ENCODE measurements at regions not wholly inside any gene's neighbourhood (a gene's known extent, or its start where the extent isn't known, plus 50 kb on each side); places are given as distances from the start of the nearest gene placed in this dataset.

DNA sequence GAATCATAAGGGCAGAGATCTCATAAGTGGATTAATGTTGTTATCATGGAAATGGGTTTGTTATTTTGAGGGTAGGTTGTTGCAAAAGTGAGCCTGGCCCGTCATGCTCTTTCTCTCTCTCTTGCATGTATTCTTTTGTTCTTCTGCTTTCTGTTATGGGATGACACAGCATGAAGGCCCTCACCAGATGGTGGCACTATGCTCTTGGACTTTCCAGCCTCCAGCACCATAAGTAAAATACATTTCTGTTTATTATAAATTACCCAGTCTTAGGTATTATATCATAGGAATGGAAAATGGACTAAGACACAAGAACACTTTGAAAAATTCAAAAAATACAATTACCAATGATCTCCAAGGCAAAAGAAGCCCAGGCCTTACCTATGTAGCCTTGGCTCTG, 676.1 kb downstream of the PTPRU start:
- TF ChIP-seq POLR2AphosphoS5 (IDR thresholded peaks at IDR 0.05; ENCODE audit: low read depth, low read length) (no peak), TAF1 (IDR thresholded peaks at IDR 0.05; ENCODE audit: borderline replicate concordance, low read depth, low read length) (no peak), POLR2A (IDR thresholded peaks at IDR 0.05; ENCODE audit: low read depth, low read length) (no peak)
- FAIRE-seq (no peak), DNase-seq (ENCODE audit: insufficient read length) (no peak)

DNA sequence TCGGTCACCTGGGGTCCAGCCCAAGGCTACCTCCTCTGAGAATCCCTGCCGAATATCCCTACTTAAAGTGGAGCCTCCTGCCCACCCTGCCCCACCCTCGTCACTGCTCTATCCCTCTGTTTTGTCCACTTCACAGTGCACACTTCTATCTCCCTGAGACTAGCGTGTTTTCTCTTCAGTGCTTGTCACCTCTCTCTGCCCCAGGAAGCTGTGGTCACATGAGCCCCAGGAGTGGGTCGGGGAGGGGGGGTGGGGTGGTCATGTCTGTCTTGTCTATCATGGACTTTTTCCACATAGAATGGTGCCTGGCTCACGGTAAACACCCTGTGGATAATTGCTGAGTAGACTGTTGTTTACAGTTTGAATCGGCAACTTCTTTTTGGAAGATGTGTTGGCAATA, 673.6 kb downstream of the PTPRU start:
- no peak for DNase-seq (ENCODE audit: insufficient read length)
- TF ChIP-seq TAF1 (IDR thresholded peaks at IDR 0.05; ENCODE audit: borderline replicate concordance, low read depth, low read length) (no peak), POLR2A (IDR thresholded peaks at IDR 0.05; ENCODE audit: low read depth, low read length) (no peak), POLR2AphosphoS5 (IDR thresholded peaks at IDR 0.05; ENCODE audit: low read depth, low read length) (no peak)
- no peak for FAIRE-seq

DNA sequence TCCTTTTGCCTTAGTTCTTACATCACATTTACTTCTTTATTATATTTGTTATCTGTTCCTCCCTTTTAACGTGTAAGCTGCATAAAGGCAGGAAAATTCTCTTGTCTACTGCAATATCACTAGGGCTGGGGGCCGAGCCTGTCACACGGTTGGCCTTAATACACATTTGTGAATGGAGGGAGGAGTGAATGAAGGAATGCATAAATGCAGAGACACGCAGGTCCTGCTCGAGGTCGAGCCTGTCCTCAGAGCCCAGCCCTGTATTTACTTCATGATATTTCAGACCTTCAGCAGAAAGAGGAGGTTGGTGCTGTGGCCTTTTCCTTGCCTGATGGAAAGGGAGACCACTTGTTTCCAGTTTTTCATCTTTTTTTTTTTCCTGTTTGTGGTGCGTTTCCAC, 671.3 kb downstream of the PTPRU start:
- TF ChIP-seq TAF1 (IDR thresholded peaks at IDR 0.05; ENCODE audit: borderline replicate concordance, low read depth, low read length): no peak
- TF ChIP-seq POLR2AphosphoS5 (IDR thresholded peaks at IDR 0.05; ENCODE audit: low read depth, low read length): no peak
- no peak for TF ChIP-seq POLR2A (IDR thresholded peaks at IDR 0.05; ENCODE audit: low read depth, low read length)
- DNase-seq (ENCODE audit: insufficient read length): no peak
- no peak for FAIRE-seq

DNA sequence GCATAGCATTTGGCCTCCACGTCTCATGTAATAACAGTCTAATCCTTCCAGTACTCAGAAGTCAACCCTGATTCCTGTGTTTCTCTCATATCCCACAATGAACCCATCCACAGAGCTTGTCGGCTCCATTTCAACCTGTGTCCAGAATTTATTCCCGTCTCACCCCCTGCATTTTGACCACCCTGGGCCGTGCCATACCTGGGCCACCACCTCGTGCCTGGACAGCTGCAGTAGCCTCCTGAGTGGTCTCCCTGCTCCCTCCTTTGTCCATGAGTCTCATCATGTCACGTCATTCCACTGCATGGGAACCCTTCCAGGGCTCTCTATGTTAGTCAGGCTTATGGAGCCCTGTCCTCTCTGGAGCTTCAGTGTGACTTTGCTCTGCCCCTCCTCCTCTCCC, 670.6 kb downstream of the PTPRU start:
- FAIRE-seq: no peak
- TF ChIP-seq POLR2A (IDR thresholded peaks at IDR 0.05; ENCODE audit: low read depth, low read length): no peak
- TF ChIP-seq TAF1 (IDR thresholded peaks at IDR 0.05; ENCODE audit: borderline replicate concordance, low read depth, low read length): no peak
- TF ChIP-seq POLR2AphosphoS5 (IDR thresholded peaks at IDR 0.05; ENCODE audit: low read depth, low read length): no peak

DNA sequence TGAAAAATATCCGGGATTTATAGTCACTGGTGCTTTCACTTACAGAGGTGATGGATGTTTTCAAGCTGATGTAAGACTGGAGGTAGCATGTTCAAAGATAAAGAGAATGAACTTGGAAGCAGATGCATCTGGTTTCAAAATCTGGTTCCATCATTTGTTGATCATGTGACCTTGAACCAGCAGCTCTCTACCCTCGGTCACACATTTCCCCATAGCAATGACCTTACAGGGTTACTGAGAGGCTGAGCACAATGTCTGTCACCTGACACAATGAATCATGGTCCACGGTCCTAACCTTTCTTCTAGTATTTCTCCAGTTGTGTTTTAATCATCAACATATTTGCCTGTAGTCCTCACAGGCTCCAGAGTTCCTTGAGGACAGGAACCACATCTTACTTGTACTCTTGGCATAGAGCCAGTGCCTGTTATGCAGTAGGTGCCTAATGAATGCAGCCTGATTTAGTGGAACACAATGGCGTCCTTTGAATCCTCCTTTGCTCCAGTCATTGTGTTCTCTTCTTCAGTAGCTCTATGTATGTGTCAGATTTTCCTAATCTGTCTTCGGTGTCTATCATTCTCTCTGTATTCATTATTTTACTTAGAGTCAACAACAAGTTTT, 667.3 kb downstream of the PTPRU start:
- FAIRE-seq (no peak), DNase-seq (ENCODE audit: insufficient read length) (no peak)
- no peak for TF ChIP-seq TAF1 (IDR thresholded peaks at IDR 0.05; ENCODE audit: borderline replicate concordance, low read depth, low read length)
- TF ChIP-seq POLR2A (IDR thresholded peaks at IDR 0.05; ENCODE audit: low read depth, low read length): no peak
- TF ChIP-seq POLR2AphosphoS5 (IDR thresholded peaks at IDR 0.05; ENCODE audit: low read depth, low read length): no peak

More for the DNA sequence above, 670.6 kb downstream of the PTPRU start:
- no peak for DNase-seq (ENCODE audit: insufficient read length)

DNA sequence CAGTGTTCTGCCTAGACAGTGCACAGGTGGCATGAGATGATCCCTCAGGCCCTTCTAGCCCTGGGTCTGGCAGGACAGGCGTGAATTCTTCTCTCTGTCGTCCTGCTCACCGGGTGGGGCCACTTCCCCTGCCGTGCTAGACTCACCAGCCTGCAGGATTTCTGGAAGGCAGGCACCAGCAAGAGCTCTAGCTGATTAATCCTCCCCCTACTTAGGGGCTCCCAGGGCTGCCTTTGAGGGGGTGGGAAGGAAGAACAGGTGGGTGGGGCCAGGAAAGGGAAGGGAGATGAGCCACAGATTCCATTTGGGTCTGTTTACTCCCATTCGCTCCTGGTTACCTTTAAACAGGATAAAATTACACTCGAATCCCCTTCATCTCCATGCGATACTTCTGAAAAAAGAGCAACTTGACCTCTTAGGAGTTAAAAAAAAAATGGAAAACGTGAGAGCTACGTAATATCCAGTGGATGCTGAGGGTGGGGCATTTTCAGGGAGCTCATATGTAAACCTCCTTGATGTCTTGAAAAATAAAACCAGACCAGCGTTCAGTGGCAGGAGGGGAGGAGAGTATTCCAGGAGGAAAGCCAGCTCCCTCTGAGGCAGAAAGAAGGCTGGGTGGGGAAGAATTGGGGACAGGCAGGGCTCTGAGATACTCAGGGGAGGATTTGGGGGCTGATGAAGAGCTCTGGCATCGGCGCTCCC, 665.5 kb downstream of the PTPRU start:
- no peak for FAIRE-seq
- DNase-seq (ENCODE audit: insufficient read length): no peak
- TF ChIP-seq POLR2AphosphoS5 (IDR thresholded peaks at IDR 0.05; ENCODE audit: low read depth, low read length): no peak
- no peak for TF ChIP-seq POLR2A (IDR thresholded peaks at IDR 0.05; ENCODE audit: low read depth, low read length)
- no peak for TF ChIP-seq TAF1 (IDR thresholded peaks at IDR 0.05; ENCODE audit: borderline replicate concordance, low read depth, low read length)

DNA sequence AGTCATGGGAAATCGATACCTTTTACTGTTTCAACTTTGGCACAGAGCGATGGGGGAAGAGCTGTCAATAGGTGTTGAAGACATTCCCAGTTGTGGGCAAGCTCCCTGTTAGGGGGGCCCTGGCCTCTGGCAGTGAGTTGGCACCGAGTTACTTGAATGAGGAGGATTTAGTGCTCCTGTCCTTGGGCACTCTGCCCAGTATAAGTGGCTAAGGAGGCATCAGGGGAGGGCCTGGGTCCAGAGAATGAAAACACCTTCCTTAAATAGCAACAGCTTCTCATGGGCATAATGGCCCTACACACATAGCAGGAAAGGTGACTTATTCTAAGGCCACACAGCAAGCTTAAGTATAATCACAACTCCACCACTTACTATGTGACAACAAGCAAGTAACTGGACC, 664.4 kb downstream of the PTPRU start:
- DNase-seq (ENCODE audit: insufficient read length): no peak
- TF ChIP-seq TAF1 (IDR thresholded peaks at IDR 0.05; ENCODE audit: borderline replicate concordance, low read depth, low read length) (no peak), POLR2AphosphoS5 (IDR thresholded peaks at IDR 0.05; ENCODE audit: low read depth, low read length) (no peak), POLR2A (IDR thresholded peaks at IDR 0.05; ENCODE audit: low read depth, low read length) (no peak)
- no peak for FAIRE-seq

DNA sequence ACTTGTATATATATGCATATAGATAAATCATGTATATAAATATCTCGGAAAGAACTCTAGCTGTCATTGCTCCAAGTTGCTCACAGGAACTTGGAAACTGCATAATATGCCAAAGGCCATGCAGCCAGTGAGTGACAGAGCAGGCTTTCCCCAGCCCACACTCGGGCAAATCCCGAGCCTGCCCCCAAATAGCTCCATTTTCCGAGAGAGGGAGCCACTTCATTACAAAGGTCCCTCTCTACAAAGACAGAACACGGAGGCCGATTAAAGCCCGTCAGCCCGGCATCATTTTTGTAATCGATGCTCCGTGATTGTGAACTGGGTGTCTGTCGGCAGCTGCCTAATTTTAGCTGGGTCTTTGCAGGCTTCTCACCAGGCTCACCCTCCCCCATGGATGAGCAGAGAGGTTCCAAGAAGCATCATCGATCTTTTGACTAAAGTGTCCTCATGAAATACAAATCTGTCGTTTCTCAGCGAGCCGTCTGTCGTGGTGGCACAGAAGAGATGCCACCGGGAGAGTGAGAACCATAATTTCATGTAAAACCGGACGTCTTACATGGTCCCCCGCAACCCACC, 663.9 kb downstream of the PTPRU start:
- DNase-seq (ENCODE audit: insufficient read length) (no peak), FAIRE-seq (no peak)
- no peak for TF ChIP-seq TAF1 (IDR thresholded peaks at IDR 0.05; ENCODE audit: borderline replicate concordance, low read depth, low read length)
- no peak for TF ChIP-seq POLR2A (IDR thresholded peaks at IDR 0.05; ENCODE audit: low read depth, low read length)

DNA sequence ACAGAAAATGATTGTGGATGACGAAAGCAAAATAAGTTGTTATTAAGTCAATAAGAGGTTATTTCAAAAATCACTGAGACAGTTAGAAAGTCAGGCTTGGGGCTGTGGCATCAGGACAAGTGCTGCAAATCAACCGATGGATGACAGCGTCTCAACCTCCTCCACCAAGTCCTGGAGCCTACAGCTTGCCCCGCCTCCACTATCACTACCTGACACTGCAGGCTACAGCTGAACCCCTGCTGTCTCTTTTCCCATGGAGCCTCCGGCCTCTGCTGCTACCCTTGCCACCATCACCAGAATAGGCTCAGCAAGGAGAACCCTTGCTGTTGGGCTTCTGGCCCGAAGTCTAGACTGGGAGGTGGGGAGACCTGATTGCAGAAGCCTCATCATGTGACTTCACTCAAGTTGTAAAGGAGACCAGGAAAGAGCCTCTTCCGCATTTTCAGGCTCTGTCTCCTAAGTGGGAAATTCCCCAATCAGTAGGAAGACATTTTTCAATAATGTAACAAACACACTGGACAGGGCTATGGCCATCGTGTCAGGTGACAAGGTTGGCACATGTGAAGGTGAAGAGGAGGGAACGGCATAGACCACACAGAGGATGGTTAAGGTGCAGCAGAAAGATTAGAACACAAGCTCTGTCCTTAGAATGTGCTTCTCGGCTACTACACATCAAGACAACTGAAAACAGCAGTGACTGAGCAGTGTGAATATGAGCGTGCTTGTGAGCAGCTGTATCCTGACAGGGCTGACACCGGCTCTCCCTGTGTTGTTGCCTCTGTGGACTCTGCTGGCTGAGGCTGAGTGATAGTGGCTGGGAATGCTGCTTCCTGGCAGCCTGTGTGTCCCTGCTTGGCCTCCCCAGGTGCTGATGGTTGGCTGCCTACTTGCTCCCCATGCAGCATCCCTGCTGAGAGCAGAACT, 660.7 kb downstream of the PTPRU start:
- TF ChIP-seq POLR2AphosphoS5 (IDR thresholded peaks at IDR 0.05; ENCODE audit: low read depth, low read length) (no peak), POLR2A (IDR thresholded peaks at IDR 0.05; ENCODE audit: low read depth, low read length) (no peak), TAF1 (IDR thresholded peaks at IDR 0.05; ENCODE audit: borderline replicate concordance, low read depth, low read length) (no peak)
- FAIRE-seq (no peak), DNase-seq (ENCODE audit: insufficient read length) (no peak)

DNA sequence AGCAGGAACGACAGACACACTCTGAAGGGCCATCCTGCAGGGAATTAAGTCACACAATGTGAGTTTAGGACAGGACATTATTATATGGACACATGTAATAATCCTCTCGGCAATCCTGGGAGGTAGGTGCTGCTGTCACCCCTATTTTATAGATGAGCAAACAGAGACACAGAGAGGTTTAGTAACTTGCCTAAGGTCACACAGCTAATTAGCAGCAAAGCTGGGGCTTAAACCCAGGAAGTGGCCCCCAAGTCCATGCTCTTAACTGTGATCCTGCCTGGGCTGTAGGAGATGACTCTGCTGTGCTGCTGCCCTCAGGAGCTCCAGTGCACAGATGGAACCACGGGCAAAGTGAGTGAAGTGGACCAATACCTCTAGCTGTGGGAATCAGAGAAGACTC, 660.0 kb downstream of the PTPRU start:
- DNase-seq (ENCODE audit: insufficient read length): no peak
- TF ChIP-seq POLR2A (IDR thresholded peaks at IDR 0.05; ENCODE audit: low read depth, low read length) (no peak), TAF1 (IDR thresholded peaks at IDR 0.05; ENCODE audit: borderline replicate concordance, low read depth, low read length) (no peak), POLR2AphosphoS5 (IDR thresholded peaks at IDR 0.05; ENCODE audit: low read depth, low read length) (no peak)
- FAIRE-seq: no peak

DNA sequence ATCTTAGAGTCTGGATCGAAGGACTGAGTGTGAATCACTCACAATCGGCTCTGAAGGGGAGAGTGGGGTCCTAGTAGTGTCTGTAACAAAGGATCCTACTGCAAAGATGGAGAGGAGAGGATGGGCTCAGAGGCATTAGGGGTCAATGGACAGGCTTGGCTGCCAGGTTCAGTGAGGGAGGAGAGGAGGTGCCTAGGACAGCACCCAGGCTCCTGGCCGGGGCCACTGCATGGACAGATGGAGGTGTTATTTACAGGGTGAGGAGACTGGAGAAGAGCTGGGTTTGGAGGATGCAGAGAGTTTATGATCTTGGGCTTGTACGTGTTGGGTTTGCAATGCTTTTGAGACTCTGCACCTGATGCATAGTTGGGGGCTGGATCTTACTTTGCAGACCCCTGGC, 658.9 kb downstream of the PTPRU start:
- TF ChIP-seq TAF1 (IDR thresholded peaks at IDR 0.05; ENCODE audit: borderline replicate concordance, low read depth, low read length): no peak
- no peak for TF ChIP-seq POLR2A (IDR thresholded peaks at IDR 0.05; ENCODE audit: low read depth, low read length)
- TF ChIP-seq POLR2AphosphoS5 (IDR thresholded peaks at IDR 0.05; ENCODE audit: low read depth, low read length): no peak
- no peak for FAIRE-seq
- no peak for DNase-seq (ENCODE audit: insufficient read length)
